HEK293 (cell line): ENCODE measurements at regions not wholly inside any gene's neighbourhood (a gene's known extent, or its start where the extent isn't known, plus 50 kb on each side); places are given as distances from the start of the nearest gene placed in this dataset.

ENCODE experiments used
- CTCF ChIA-PET: fragments of 350-600 bp; formaldehyde crosslinking; extraction: SDS; loops from one replicate; lab custom pipeline; 2021; ENCODE audit warnings: antibody characterized with exemption; lab: Yijun Ruan, JAX
- POLR2A ChIA-PET: fragments of 300-600 bp; formaldehyde crosslinking; extraction: SDS; loops from one replicate; lab custom pipeline; 2020; ENCODE audit warnings: antibody characterized with exemption, inconsistent platforms; lab: Yijun Ruan, JAX
- H3K27ac ChIP-seq: fragments of 200-500 bp; sonication (Bioruptor generic); 2 replicates; pipeline ENCODE4 v1.5.1; 2014; ENCODE audit warnings: low read depth, low read length, control low read depth, inconsistent platforms; ENCODE audit errors: extremely low read depth
- H3K36me3 ChIP-seq, 2 experiments: fragments of 200-500 bp in 1 of 2; sonication (Bioruptor generic) in 1 of 2; 1 replicate in 1 of 2; 2 replicates in 1 of 2; pipeline ENCODE4 v1.5.1; 2014 to 2017; ENCODE audit warnings: inconsistent platforms in 2 of 2, low read length in 2 of 2; ENCODE audit not compliant: control insufficient read depth in 2 of 2, insufficient read depth in 1 of 2
- H3K4me1 ChIP-seq: fragments of 200-500 bp; sonication (Bioruptor generic); 2 replicates; pipeline ENCODE4 v1.5.1; 2014; ENCODE audit warnings: mild to moderate bottlenecking, low read length, inconsistent platforms; ENCODE audit not compliant: control insufficient read depth, insufficient read depth
- H3K4me3 ChIP-seq: 2 replicates; pipeline ENCODE4 v1.5.1; 2011; ENCODE audit warnings: low read depth, mild to moderate bottlenecking, control low read depth, low read length, moderate library complexity
- H3K9me3 ChIP-seq: fragments of 200-500 bp; sonication (Bioruptor generic); 2 replicates; pipeline ENCODE4 v1.5.1; 2014; ENCODE audit warnings: low read depth, low read length, inconsistent platforms; ENCODE audit not compliant: control insufficient read depth, insufficient read depth
- FEZF1 ChIP-seq: fragments of 450-650 bp; formaldehyde crosslinking; IDR thresholded peaks from 2 replicates; pipeline ENCODE4 v1.5.1; 2016; ENCODE audit warnings: missing biosample characterization, missing genetic modification characterization
- GLI2 ChIP-seq: fragments of 450-650 bp; formaldehyde crosslinking; IDR thresholded peaks from 2 replicates; pipeline ENCODE4; 2017; ENCODE audit warnings: missing biosample characterization, missing genetic modification characterization, low read depth, borderline replicate concordance
- GLIS1 ChIP-seq: fragments of 450-650 bp; formaldehyde crosslinking; IDR thresholded peaks from 2 replicates; pipeline ENCODE4 v1.5.1; 2016; ENCODE audit warnings: missing biosample characterization, missing genetic modification characterization
- IKZF3 ChIP-seq: fragments of 450-650 bp; IDR thresholded peaks from 2 replicates; pipeline ENCODE4 v1.5.0; 2018; ENCODE audit warnings: missing biosample characterization, mild to moderate bottlenecking, missing genetic modification characterization, moderate library complexity
- KLF1 ChIP-seq: fragments of 450-650 bp; formaldehyde crosslinking; IDR thresholded peaks from 2 replicates; pipeline ENCODE4 v1.5.1; 2016; ENCODE audit warnings: missing biosample characterization, missing genetic modification characterization
- KLF8 ChIP-seq: fragments of 450-650 bp; formaldehyde crosslinking; IDR thresholded peaks from 2 replicates; pipeline ENCODE4 v1.5.1; 2016; ENCODE audit warnings: missing biosample characterization, missing genetic modification characterization
- YY1 ChIP-seq: fragments of 450-650 bp; formaldehyde crosslinking; IDR thresholded peaks from 2 replicates; pipeline ENCODE4 v1.5.1; 2018; ENCODE audit warnings: missing biosample characterization, missing genetic modification characterization
- ZBTB21 ChIP-seq: fragments of 450-650 bp; formaldehyde crosslinking; IDR thresholded peaks from 2 replicates; pipeline ENCODE4 v1.5.1; 2017; ENCODE audit warnings: missing biosample characterization, missing genetic modification characterization
- ZBTB26 ChIP-seq: fragments of 450-650 bp; formaldehyde crosslinking; optimal IDR thresholded peaks from 2 replicates; pipeline ENCODE3; 2016; ENCODE audit warnings: missing biosample characterization, mild to moderate bottlenecking, missing genetic modification characterization
- ZFP3 ChIP-seq: fragments of 450-650 bp; formaldehyde crosslinking; IDR thresholded peaks from 2 replicates; pipeline ENCODE4 v1.5.1; 2016; ENCODE audit warnings: low read depth, missing biosample characterization, missing genetic modification characterization
- ZFP69B ChIP-seq: fragments of 450-650 bp; formaldehyde crosslinking; IDR thresholded peaks from 2 replicates; pipeline ENCODE4 v1.5.1; 2016; ENCODE audit warnings: missing biosample characterization, missing genetic modification characterization
- ZNF10 ChIP-seq: fragments of 450-650 bp; formaldehyde crosslinking; IDR thresholded peaks from 2 replicates; pipeline ENCODE4 v1.5.1; 2017; ENCODE audit warnings: missing biosample characterization, missing genetic modification characterization
- ZNF132 ChIP-seq: fragments of 450-650 bp; formaldehyde crosslinking; IDR thresholded peaks from 2 replicates; pipeline ENCODE4 v1.5.1; 2017; ENCODE audit warnings: missing biosample characterization, missing genetic modification characterization, borderline replicate concordance
- ZNF169 ChIP-seq: fragments of 450-650 bp; formaldehyde crosslinking; IDR thresholded peaks from 2 replicates; pipeline ENCODE4 v1.5.1; 2016; ENCODE audit warnings: missing biosample characterization, missing genetic modification characterization
- ZNF248 ChIP-seq: fragments of 450-650 bp; formaldehyde crosslinking; IDR thresholded peaks from 2 replicates; pipeline ENCODE4 v1.5.1; 2017; ENCODE audit warnings: missing biosample characterization, missing genetic modification characterization
- ZNF266 ChIP-seq: fragments of 450-650 bp; formaldehyde crosslinking; IDR thresholded peaks from 2 replicates; pipeline ENCODE4 v1.5.1; 2016; ENCODE audit warnings: missing biosample characterization, missing genetic modification characterization, low read depth
- ZNF274 ChIP-seq, 2 experiments: fragments of 200-500 bp in 1 of 2; fragments of 450-650 bp in 1 of 2; sonication (Bioruptor generic) in 1 of 2; formaldehyde crosslinking in 1 of 2; IDR thresholded peaks; 2 replicates each; pipeline versions ENCODE4 v1.5.1 to v1.6.1; 2014 to 2016; ENCODE audit warnings: borderline replicate concordance in 1 of 2, inconsistent platforms in 1 of 2, low read length in 1 of 2, missing biosample characterization in 1 of 2, missing genetic modification characterization in 1 of 2
- ZNF416 ChIP-seq: fragments of 450-650 bp; formaldehyde crosslinking; IDR thresholded peaks from 2 replicates; pipeline ENCODE4 v1.5.1; 2016; ENCODE audit warnings: missing biosample characterization, missing genetic modification characterization
- ZNF48 ChIP-seq: fragments of 450-650 bp; formaldehyde crosslinking; IDR thresholded peaks from 2 replicates; pipeline ENCODE4 v1.5.1; 2016; ENCODE audit warnings: missing biosample characterization, missing genetic modification characterization
- ZNF521 ChIP-seq: fragments of 450-650 bp; formaldehyde crosslinking; IDR thresholded peaks from 2 replicates; pipeline ENCODE4 v1.5.1; 2017; ENCODE audit warnings: missing biosample characterization, mild to moderate bottlenecking, missing genetic modification characterization
- ZNF544 ChIP-seq: fragments of 450-650 bp; formaldehyde crosslinking; IDR thresholded peaks from 2 replicates; pipeline ENCODE4 v1.5.0; 2017; ENCODE audit warnings: missing biosample characterization, missing genetic modification characterization
- ZNF585B ChIP-seq: fragments of 450-650 bp; formaldehyde crosslinking; IDR thresholded peaks from 2 replicates; pipeline ENCODE4 v1.5.1; 2016; ENCODE audit warnings: missing biosample characterization, missing genetic modification characterization
- ZNF600 ChIP-seq: fragments of 450-650 bp; formaldehyde crosslinking; IDR thresholded peaks from 2 replicates; pipeline ENCODE4 v1.5.1; 2016; ENCODE audit warnings: missing biosample characterization, missing genetic modification characterization
- ZNF670 ChIP-seq: fragments of 450-650 bp; formaldehyde crosslinking; IDR thresholded peaks from 2 replicates; pipeline ENCODE4 v1.5.1; 2016; ENCODE audit warnings: missing biosample characterization, missing genetic modification characterization, low read depth
- ZNF677 ChIP-seq: fragments of 450-650 bp; IDR thresholded peaks from 2 replicates; pipeline ENCODE4 v1.5.0; 2018; ENCODE audit warnings: missing biosample characterization, mild to moderate bottlenecking, missing genetic modification characterization, moderate library complexity
- ZNF768 ChIP-seq: fragments of 450-650 bp; formaldehyde crosslinking; IDR thresholded peaks from 2 replicates; pipeline ENCODE4 v1.5.1; 2018; ENCODE audit warnings: missing biosample characterization, mild to moderate bottlenecking, missing genetic modification characterization
- ZNF791 ChIP-seq: fragments of 450-650 bp; formaldehyde crosslinking; IDR thresholded peaks from 2 replicates; pipeline ENCODE4 v1.5.1; 2016; ENCODE audit warnings: missing biosample characterization, missing genetic modification characterization
- ZNF830 ChIP-seq: fragments of 450-650 bp; IDR thresholded peaks from 2 replicates; pipeline ENCODE4 v1.5.0; 2018; ENCODE audit warnings: missing biosample characterization, missing genetic modification characterization, low read depth, mild to moderate bottlenecking, moderate library complexity
- ZNF843 ChIP-seq: fragments of 450-650 bp; formaldehyde crosslinking; IDR thresholded peaks from 2 replicates; pipeline ENCODE4 v1.5.1; 2016; ENCODE audit warnings: missing biosample characterization, missing genetic modification characterization
- TF ChIP-seq, protein P1 (sequence below): fragments of 450-650 bp; formaldehyde crosslinking; IDR thresholded peaks from 2 replicates; pipeline ENCODE4 v1.5.1; 2016; ENCODE audit warnings: missing biosample characterization, missing genetic modification characterization
- TF ChIP-seq, protein P2 (sequence below): fragments of 450-650 bp; formaldehyde crosslinking; IDR thresholded peaks from 2 replicates; pipeline ENCODE4 v1.5.1; 2016; ENCODE audit warnings: missing biosample characterization, missing genetic modification characterization
- TF ChIP-seq, protein P3 (sequence below): fragments of 450-650 bp; formaldehyde crosslinking; IDR thresholded peaks from 2 replicates; pipeline ENCODE4 v1.5.1; 2016; ENCODE audit warnings: missing biosample characterization, missing genetic modification characterization

DNA sequence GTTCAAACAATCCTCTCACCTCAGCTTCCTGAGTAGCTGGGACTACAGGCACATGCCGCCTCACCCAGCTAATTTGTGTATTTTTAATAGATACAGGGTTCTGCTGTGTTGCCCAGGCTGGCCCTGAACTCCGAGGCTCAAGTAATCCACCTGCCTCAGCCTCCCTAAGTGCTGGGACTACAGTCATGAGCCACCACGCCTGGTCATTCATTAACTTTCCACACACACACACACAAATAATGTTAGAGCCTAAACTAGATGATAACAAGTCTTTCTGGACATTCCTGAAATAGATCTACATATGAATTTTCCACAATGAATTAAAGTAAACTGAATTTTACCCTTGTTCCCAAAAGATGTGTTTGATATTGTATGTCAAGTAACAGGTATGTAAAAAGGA lies 776.0 kb downstream of the GALC start (continued):
- no peak for TF ChIP-seq ZNF670

GRCh38 chr14:87214558-87214957 lies 778.4 kb downstream of the GALC start:
- TF ChIP-seq ZNF169 (tag by site-specific recombination), result no peak
- TF ChIP-seq ZNF677, result no peak
- TF ChIP-seq ZNF544 (tag by site-specific recombination), result no peak
- TF ChIP-seq ZNF768 (tag by site-specific recombination), result no peak
- TF ChIP-seq ZNF274 (IDR thresholded peaks at IDR 0.05; ENCODE audit: low read length), result no peak
- no peak for TF ChIP-seq ZNF274 (tag by site-specific recombination; IDR thresholded peaks at IDR 0.05; ENCODE audit: borderline replicate concordance)
- TF ChIP-seq FEZF1 (tag by site-specific recombination), result no peak
- TF ChIP-seq ZFP69B (tag by site-specific recombination), result no peak
- no peak for TF ChIP-seq ZNF830 (tag by site-specific recombination)
- no peak for TF ChIP-seq ZBTB26
- TF ChIP-seq, protein P1, sequence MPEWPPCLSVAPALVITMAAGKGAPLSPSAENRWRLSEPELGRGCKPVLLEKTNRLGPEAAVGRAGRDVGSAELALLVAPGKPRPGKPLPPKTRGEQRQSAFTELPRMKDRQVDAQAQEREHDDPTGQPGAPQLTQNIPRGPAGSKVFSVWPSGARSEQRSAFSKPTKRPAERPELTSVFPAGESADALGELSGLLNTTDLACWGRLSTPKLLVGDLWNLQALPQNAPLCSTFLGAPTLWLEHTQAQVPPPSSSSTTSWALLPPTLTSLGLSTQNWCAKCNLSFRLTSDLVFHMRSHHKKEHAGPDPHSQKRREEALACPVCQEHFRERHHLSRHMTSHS, result no peak
- no peak for TF ChIP-seq ZBTB21 (tag by site-specific recombination)
- TF ChIP-seq, protein P2, sequence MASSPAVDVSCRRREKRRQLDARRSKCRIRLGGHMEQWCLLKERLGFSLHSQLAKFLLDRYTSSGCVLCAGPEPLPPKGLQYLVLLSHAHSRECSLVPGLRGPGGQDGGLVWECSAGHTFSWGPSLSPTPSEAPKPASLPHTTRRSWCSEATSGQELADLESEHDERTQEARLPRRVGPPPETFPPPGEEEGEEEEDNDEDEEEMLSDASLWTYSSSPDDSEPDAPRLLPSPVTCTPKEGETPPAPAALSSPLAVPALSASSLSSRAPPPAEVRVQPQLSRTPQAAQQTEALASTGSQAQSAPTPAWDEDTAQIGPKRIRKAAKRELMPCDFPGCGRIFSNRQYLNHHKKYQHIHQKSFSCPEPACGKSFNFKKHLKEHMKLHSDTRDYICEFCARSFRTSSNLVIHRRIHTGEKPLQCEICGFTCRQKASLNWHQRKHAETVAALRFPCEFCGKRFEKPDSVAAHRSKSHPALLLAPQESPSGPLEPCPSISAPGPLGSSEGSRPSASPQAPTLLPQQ (tag by site-specific recombination), result no peak
- no peak for TF ChIP-seq ZNF10 (tag by site-specific recombination)
- no peak for TF ChIP-seq GLIS1 (tag by site-specific recombination)
- no peak for TF ChIP-seq ZNF132 (tag by site-specific recombination)
- TF ChIP-seq, all 188 proteins: peak for 0
- ChIA-PET POLR2A (no interaction called here), CTCF (interaction anchor here (0.6 kb wide), 1 partner anchor 522 kb away, joined by 4 read pairs; no protein-coding TSS in a partner anchor)

GRCh38 chr14:87207756-87208155 lies 785.2 kb downstream of the GALC start:
- POLR2A ChIA-PET, result no interaction called here
- CTCF ChIA-PET, result no interaction called here
- H3K4me1 ChIP-seq, result no peaks in the 10 kb centered on the region
- no peaks in the 10 kb centered on the region for H3K9me3 ChIP-seq
- no peak overlapping the region for H3K27ac ChIP-seq
- no peaks in the 10 kb centered on the region for H3K36me3 ChIP-seq
- no peak overlapping the region for H3K4me3 ChIP-seq
- no peak for TF ChIP-seq ZNF843 (tag by site-specific recombination)
- no peak for TF ChIP-seq KLF1 (tag by site-specific recombination)
- TF ChIP-seq YY1 (tag by site-specific recombination), result no peak
- TF ChIP-seq ZNF600 (tag by site-specific recombination), result no peak
- no peak for TF ChIP-seq IKZF3
- TF ChIP-seq ZNF48 (tag by site-specific recombination), result no peak
- TF ChIP-seq GLI2, result no peak
- no peak for TF ChIP-seq ZFP3 (tag by site-specific recombination)
- no peak for TF ChIP-seq ZNF248 (tag by site-specific recombination)
- TF ChIP-seq ZNF585B (tag by site-specific recombination), result no peak
- TF ChIP-seq, protein P3, sequence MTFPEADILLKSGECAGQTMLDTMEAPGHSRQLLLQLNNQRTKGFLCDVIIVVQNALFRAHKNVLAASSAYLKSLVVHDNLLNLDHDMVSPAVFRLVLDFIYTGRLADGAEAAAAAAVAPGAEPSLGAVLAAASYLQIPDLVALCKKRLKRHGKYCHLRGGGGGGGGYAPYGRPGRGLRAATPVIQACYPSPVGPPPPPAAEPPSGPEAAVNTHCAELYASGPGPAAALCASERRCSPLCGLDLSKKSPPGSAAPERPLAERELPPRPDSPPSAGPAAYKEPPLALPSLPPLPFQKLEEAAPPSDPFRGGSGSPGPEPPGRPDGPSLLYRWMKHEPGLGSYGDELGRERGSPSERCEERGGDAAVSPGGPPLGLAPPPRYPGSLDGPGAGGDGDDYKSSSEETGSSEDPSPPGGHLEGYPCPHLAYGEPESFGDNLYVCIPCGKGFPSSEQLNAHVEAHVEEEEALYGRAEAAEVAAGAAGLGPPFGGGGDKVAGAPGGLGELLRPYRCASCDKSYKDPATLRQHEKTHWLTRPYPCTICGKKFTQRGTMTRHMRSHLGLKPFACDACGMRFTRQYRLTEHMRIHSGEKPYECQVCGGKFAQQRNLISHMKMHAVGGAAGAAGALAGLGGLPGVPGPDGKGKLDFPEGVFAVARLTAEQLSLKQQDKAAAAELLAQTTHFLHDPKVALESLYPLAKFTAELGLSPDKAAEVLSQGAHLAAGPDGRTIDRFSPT, result no peak
- TF ChIP-seq ZNF416 (tag by site-specific recombination), result no peak
- TF ChIP-seq ZNF521 (tag by site-specific recombination), result no peak
- no peak for TF ChIP-seq KLF8 (tag by site-specific recombination)
- TF ChIP-seq ZNF791 (tag by site-specific recombination), result no peak
- no peak for TF ChIP-seq ZNF266

More at GRCh38 chr14:87214558-87214957, 778.4 kb downstream of the GALC start:
- Histone ChIP-seq H3K4me1 (no peaks in the 10 kb centered on the region), H3K27ac (no peak overlapping the region), H3K9me3 (no peaks in the 10 kb centered on the region), H3K4me3 (no peak overlapping the region), H3K36me3 (no peaks in the 10 kb centered on the region)
